GM18498 (cell line): ENCODE measurements at regions not wholly inside any gene's neighbourhood (a gene's known extent, or its start where the extent isn't known, plus 50 kb on each side); places are given as distances from the start of the nearest gene placed in this dataset.
"Not testable (repeated sequence)": the region's sequence is repeated elsewhere in the genome, so short reads cannot be mapped to it uniquely, and the experiment has no call there.

Experiments
- ATAC-seq: cut with Tn5 transposase; IDR thresholded peaks from one replicate; pipeline ENCODE4 v1.9.1; 2021; ENCODE audit warnings: mild to moderate bottlenecking, moderate library complexity; ENCODE audit not compliant: unreplicated experiment

DNA sequence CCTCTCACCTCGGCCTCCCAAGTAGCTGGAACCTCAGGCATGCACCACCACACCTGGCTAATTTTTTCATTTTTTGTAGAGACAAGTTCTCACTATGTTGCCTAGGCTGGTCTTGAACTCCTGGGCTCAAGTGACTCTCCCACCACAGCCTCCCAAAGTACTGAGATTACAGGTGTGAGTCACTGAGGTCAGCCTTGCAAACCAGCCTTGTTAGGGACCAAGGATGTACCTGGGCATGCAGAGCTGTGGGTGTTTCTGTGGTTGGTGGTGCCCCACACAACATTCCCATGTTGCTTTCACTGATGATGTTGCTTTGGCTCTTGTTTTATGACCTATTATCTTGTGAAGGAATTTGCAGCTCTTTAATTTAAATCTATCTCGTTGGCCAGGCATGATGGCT, 54.8 kb downstream of the OTUD1 start:
- ATAC-seq, result no peak

DNA sequence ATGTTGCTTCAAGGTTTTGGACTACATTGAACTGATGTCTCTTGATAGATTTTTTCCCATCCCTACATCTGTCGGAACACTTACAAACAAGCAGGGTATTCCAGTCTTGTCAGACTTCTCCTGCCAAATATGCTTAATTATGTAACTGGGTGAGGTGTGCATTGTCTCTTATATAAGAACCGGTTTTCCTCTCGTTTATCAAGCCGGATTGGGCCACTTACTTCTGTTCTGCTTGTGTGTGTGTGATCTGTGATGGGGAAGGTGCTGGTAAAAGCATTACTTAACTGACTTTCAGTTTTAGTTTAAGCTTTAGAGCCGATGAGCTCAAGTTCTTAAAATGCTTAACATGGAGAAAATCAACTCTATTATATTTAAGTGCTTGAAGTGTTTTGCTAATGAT, 57.9 kb downstream of the OTUD1 start:
- no peak for ATAC-seq

- no peak for ATAC-seq
Observed at GRCh38 chr10:23499372-23500132, 60.7 kb downstream of the OTUD1 start.

GRCh38 chr10:23505797-23506465, 67.1 kb downstream of the OTUD1 start:
- no peak for ATAC-seq

DNA sequence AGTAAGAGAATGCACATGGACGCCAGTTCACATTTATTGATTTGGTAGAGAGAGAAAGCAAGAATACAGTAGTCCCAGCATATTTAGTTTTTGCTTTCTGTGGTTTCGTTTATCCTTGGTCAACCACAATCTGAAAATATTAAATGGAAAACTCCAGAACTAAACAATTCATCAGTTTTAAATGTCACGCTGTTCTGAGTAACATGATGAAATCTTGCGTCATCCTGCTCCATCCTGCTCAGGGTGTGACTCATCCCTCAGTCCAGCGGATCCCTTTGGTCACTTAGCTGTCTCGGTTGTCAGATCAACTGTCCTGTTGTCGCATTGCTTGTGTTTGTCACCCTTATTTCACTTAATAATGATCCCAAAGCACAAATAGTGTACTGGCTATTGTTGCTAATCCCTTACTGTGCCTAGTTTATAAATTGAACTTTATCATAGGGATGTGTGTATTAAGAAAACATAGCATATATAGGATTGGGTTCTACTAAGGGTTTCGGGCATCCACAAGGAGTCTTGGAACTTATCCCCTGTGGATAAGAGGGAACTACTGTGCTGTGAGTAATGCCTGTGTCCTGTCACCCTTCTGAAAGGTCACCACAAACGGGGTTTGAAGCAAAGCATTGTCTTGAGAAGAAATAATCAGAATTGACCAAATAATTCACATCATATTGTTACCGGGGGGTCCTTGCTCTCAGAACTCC, 73.6 kb downstream of the OTUD1 start:
- ATAC-seq, result no peak

- not testable (repeated sequence) for ATAC-seq
Observed at GRCh38 chr10:23513621-23514020, 74.7 kb downstream of the OTUD1 start.

DNA sequence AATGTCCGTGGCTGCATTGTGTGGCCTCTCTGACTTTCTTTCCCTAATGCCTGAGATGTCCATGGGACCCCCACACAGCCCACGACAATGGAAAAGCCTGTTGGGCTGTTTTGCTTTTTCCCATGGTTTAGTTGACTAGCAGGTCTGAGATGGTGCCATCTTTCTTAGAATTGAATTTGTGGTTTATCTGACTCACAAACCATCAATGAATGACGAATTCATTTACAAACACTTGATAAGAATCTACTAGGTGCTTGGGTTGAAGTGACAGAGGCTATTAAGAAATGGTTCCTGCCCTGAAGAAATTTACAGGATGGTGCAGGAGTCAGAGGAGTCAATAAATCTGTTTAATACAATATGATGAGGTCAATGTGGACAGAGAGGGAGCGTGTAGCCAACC, 75.4 kb downstream of the OTUD1 start:
- ATAC-seq, result no peak

- no peak for ATAC-seq
Observed at GRCh38 chr10:23516530-23516929, 77.7 kb downstream of the OTUD1 start.

GRCh38 chr10:23517155-23517554, 78.3 kb downstream of the OTUD1 start:
- ATAC-seq, result no peak

DNA sequence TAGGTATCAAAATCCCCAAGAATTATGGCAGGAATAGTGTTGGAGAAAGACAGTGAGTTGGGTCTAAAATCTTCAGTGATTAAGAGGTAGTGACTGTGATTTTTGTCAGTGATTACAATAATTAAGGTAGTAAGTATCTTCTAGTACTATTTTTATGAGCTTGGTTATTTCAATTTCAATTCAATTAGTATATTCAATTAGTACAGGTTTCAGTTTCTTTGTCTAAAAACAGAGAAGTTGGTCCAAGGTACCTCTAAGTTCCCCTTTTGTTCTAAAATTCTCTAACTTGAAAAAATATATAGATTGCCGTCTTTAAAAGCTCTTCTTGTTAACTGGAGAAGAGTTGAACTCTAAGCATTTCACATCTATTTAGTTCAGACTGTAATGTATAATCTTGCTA, 82.9 kb downstream of the OTUD1 start:
- ATAC-seq, result no peak

DNA sequence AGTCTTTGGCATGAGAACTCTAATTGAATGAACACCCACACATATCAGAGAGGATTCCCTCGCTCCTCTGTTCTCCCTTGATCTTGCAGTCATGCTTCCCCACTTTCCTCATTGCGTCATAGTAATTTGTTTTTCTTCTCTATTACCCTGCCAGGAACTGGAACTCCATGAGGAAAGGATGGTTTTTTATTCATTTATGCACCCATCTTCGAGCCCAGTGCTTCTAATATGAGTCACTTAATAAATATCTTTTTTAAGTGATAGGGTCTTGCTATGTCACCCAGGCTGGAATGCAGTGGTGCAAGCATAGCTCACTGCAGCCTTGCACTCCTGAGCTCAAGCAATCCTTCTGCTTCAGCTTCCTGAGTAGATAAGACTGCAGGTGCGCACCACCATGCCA, 83.5 kb downstream of the OTUD1 start:
- ATAC-seq, result no peak

GRCh38 chr10:23523251-23523650, 84.4 kb downstream of the OTUD1 start:
- ATAC-seq, result no peak

DNA sequence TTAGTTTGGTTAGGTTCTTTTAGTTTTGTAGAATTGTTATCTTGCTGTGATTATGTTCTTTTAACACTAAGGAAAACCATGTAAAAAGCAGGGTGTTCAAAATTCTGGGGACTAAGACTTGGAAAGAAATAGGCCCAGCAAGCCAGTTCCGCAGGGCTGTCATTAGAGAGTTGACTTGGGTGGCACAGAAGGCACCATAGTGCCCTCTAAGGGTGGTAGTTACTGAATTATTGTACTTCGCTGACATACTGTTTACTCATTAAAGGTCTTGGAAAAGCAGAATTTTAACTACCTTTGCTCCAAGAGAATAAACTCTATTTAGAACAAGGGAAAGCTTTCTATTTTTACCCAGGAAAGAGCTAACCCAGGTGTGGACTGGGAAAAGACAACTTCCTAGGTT, 86.5 kb downstream of the OTUD1 start:
- peak; percentile 56 for ATAC-seq

- ATAC-seq, result no peak
Observed at GRCh38 chr10:23528419-23528818, 89.5 kb downstream of the OTUD1 start.

DNA sequence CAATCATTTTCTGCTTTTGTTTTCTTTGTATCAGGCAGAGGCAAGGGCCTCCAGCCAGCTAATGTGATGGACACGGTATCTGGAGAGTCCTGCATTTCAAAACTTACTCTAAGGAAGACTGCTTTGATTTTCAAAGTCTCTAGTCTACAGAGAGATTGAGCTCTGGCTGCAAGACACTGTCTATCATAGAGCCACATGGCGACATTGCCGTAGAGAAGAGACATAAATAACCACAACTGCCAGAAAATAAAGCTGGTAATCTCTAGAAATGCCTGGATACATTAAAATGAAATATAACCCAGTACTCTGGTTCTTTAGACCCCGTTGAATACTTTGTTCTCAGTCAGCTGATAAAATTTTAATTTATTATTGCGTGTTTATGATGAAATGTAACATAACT, 90.8 kb downstream of the OTUD1 start:
- no peak for ATAC-seq

DNA sequence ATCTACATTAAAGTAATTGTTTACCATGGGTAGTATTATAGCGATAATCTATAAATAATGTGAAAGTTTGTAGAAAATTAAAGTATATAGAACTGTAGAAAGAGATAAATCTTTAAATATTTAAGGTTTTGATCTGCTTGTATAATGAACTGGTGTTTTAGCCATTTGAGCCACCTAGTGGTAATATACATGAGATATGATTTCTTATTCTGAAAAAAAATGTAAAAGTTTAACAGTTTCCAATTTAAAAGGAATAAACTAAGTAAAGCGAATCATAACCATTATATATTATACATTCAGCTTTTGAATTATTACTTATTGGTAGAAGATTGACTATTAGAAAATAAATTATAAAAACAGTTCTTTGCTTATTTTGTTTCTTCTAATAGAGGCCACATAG, 91.2 kb downstream of the OTUD1 start:
- no peak for ATAC-seq

DNA sequence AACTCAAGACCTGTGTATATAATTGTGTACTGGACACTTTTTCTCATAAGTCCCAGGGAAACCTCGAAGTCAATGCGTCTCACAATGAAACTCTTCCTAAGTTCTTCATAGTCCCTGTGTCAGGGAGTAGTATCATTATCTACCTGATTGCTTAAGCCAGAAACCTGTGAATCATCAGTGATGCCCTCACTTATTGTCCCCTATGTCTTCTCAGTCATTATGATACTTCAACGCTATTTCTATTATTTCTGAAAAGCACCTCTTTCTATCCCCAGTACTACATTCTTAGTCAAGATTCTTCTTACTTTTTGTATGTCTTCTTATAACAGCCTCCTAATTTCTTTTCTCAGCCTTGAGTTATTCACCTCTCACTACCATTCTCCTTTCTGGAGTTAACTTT, 94.3 kb downstream of the OTUD1 start:
- no peak for ATAC-seq

DNA sequence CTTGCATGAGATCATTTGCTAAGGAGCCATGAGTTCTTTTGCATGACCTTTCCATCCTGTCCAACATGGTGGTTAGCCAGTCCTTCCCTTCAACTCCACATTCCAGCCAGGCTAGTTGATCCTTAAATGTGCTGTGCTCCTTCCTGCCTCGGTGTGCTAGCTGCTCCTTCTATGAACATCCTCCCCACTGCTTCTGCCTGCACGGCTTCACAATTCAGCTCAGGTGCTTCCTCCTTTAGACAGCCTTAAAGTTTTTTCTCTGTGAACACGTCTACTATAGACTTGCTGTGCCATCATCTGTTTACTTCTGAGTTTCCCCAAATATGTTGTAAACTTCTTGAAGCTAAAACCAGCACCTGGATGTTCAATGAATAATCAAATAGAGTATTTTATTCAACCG, 95.5 kb downstream of the OTUD1 start:
- ATAC-seq, result no peak

DNA sequence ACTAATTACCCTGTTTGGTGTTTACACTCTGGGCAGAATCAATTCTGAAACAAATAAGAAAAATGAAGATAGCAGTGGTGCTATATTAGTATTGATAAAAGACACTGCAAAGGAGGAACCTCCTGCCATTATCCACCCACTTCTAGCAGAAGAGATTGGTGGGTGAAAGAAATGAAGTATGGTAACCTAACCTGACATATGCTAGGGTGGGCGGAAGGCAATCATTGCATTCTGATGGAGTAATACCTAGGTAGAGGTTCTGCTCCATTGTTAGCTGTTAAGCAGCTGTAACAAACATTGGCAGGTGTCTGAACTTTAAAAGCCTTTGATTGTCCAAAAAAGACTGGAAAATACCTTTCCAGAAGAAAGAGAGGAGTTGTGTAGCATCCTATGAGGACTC, 95.9 kb downstream of the OTUD1 start:
- no peak for ATAC-seq

GRCh38 chr10:23535381-23535780, 96.5 kb downstream of the OTUD1 start:
- no peak for ATAC-seq

- ATAC-seq, result no peak
Observed at GRCh38 chr10:23538968-23539367, 100.1 kb downstream of the OTUD1 start.

- no peak for ATAC-seq
Observed at GRCh38 chr10:23540401-23541030, 101.6 kb downstream of the OTUD1 start.
